Psoas muscle (tissue), 7 donors: ENCODE measurements at regions not wholly inside any gene's neighbourhood (a gene's known extent, or its start where the extent isn't known, plus 50 kb on each side); places are given as distances from the start of the nearest gene placed in this dataset.

Source experiments
- ATAC-seq, 4 donors: fragments of 200-7000 bp; cut with Tn5 transposase; one replicate each; pipeline ENCODE4 v1.9.1; 2020; ENCODE audit warnings: moderate library complexity in 3 of 4, mild to moderate bottlenecking in 2 of 4
- DNase-seq, 2 donors: peaks; one replicate each; pipeline ENCODE4 v3.0.0-alpha.2; 2020
- H3K27ac ChIP-seq: fragments of 200-600 bp; one replicate; pipeline ENCODE4 v1.8.0; 2022
- H3K27me3 ChIP-seq, 3 donors: fragments of 200-600 bp in 1 of 3; one replicate each; pipeline versions ENCODE4 v1.6.1 to v1.8.0; 2013 to 2022; ENCODE audit warnings: low read length in 2 of 3, mild to moderate bottlenecking in 2 of 3, moderate library complexity in 1 of 3; ENCODE audit not compliant: insufficient read depth in 3 of 3
- H3K36me3 ChIP-seq, 2 donors: fragments of 200-600 bp in 1 of 2; one replicate each; pipeline versions ENCODE4 v1.6.1 to v1.8.0; 2013 to 2022; ENCODE audit warnings: low read depth in 1 of 2, mild to moderate bottlenecking in 1 of 2, moderate library complexity in 1 of 2; ENCODE audit not compliant: insufficient read depth in 1 of 2
- H3K4me1 ChIP-seq: fragments of 200-600 bp; one replicate; pipeline ENCODE4 v1.8.0; 2022
- H3K4me3 ChIP-seq: fragments of 200-600 bp; one replicate; pipeline ENCODE4 v1.8.0; 2022; ENCODE audit warnings: mild to moderate bottlenecking
- H3K9me3 ChIP-seq: fragments of 200-600 bp; one replicate; pipeline ENCODE4 v1.8.0; 2022
- CTCF ChIP-seq: fragments of 200-600 bp; IDR thresholded peaks from one replicate; pipeline ENCODE4 v1.8.0; 2022; ENCODE audit warnings: antibody characterized with exemption
- WGBS, 3 donors: extraction: QIAGEN DNeasy Blood & Tissue Kit; methylation state at CpG; one replicate each; pipeline versions ENCODE4 v1.1.6 to v1.1.7; 2013; 5-methylcytosine and 5-hydroxymethylcytosine counted together
- intact Hi-C, 2 donors: fragments of 100-400 bp; cut with DNase I; formaldehyde crosslinking; loops; one replicate each; pipeline versions ENCODE4 v1.11.0 to v1.14.2; 2022
- donor health status: healthy with polysubstance abuse.
- donor health status: DM: no; HTN: no; CAD: no; lungs with moderate emphysema.
- donor health status: Bipolar disorder and iron deficiency.
- donor health status: healthy.
- donor health status: DM: yes; HTN: yes; CAD: no.
- donor health status: DM: no; HTN: no; CAD: no.
- donor health status: DM: yes; HTN: yes; CAD: no.

GRCh38 chr1:81034291-81034690 lies 766.4 kb upstream of the ADGRL2 start:
- Histone ChIP-seq H3K27me3 (no peaks in the 10 kb centered on the region), H3K4me3 (no peak overlapping the region), H3K4me1 (no peaks in the 10 kb centered on the region), H3K27ac (no peak overlapping the region), H3K9me3 (no peaks in the 10 kb centered on the region), H3K36me3 (no peaks in the 10 kb centered on the region)
- DNase-seq = no peak
- 21 to 54% (median 44%) methylated on average over 1 of the region's 1 CpG for WGBS, 3 donors
- no peak for TF ChIP-seq CTCF
- ATAC-seq = no peak
- intact Hi-C loops = no loop called here

- no peaks in the 10 kb centered on the region for H3K36me3 ChIP-seq
Observed at GRCh38 chr1:81032973-81033425, 767.7 kb upstream of the ADGRL2 start.

GRCh38 chr1:81032374-81032773 lies 768.4 kb upstream of the ADGRL2 start:
- Histone ChIP-seq H3K4me3 (no peak overlapping the region), H3K27ac (no peak overlapping the region), H3K36me3 (no peaks in the 10 kb centered on the region), H3K4me1 (no peaks in the 10 kb centered on the region), H3K27me3 (no peaks in the 10 kb centered on the region), H3K9me3 (no peaks in the 10 kb centered on the region)
- no peak for TF ChIP-seq CTCF
- intact Hi-C loops = no loop called here
- 76 to 84% (median 80%) methylated on average over 7 of the region's 7 CpGs for WGBS, 3 donors
- ATAC-seq = no peak
- DNase-seq = no peak

More at GRCh38 chr1:81032973-81033425, 767.7 kb upstream of the ADGRL2 start:
- ATAC-seq = no peak
- Histone ChIP-seq H3K9me3 (no peaks in the 10 kb centered on the region), H3K27me3 (no peaks in the 10 kb centered on the region), H3K4me1 (no peaks in the 10 kb centered on the region), H3K4me3 (no peak overlapping the region), H3K27ac (no peak overlapping the region)
- DNase-seq = no peak
- no peak for TF ChIP-seq CTCF
- intact Hi-C loops = no loop called here
- 30 to 50% (median 38%) methylated on average over 5 of the region's 5 CpGs for WGBS, 3 donors

GRCh38 chr1:81030441-81030840 lies 770.3 kb upstream of the ADGRL2 start:
- intact Hi-C loops = no loop called here
- no peak for TF ChIP-seq CTCF
- Histone ChIP-seq H3K9me3 (no peaks in the 10 kb centered on the region), H3K4me3 (no peak overlapping the region), H3K36me3 (no peaks in the 10 kb centered on the region), H3K4me1 (no peaks in the 10 kb centered on the region), H3K27ac (no peak overlapping the region), H3K27me3 (no peaks in the 10 kb centered on the region)
- DNase-seq (no peak), ATAC-seq (no peak)
- WGBS, 3 donors = 65 to 71% (median 70%) methylated on average over 3 of the region's 3 CpGs

- H3K27me3 ChIP-seq = no peaks in the 10 kb centered on the region
- H3K36me3 ChIP-seq = no peaks in the 10 kb centered on the region
- no peak overlapping the region for H3K4me3 ChIP-seq
- no peaks in the 10 kb centered on the region for H3K4me1 ChIP-seq
- no peak for ATAC-seq
- DNase-seq = no peak
- intact Hi-C loops = no loop called here
- 95 to 100% (median 97%) methylated on average over 1 of the region's 1 CpG for WGBS, 3 donors
- H3K27ac ChIP-seq = no peak overlapping the region
- H3K9me3 ChIP-seq = no peaks in the 10 kb centered on the region
- no peak for TF ChIP-seq CTCF
Observed at GRCh38 chr1:81029266-81029665, 771.5 kb upstream of the ADGRL2 start.
